Colonic mucosa (tissue), 4 donors: ENCODE measurements at regions not wholly inside any gene's neighbourhood (a gene's known extent, or its start where the extent isn't known, plus 50 kb on each side); places are given as distances from the start of the nearest gene placed in this dataset.

Experiments
- DNase-seq: peaks from one replicate; pipeline ENCODE4 v3.0.0-alpha.2; 2020
- H3K27ac ChIP-seq: fragments of 200-600 bp; one replicate; pipeline ENCODE4 v1.8.0; 2021
- H3K27me3 ChIP-seq: fragments of 200-600 bp; one replicate; pipeline ENCODE4 v1.8.0; 2021
- H3K36me3 ChIP-seq: fragments of 200-600 bp; one replicate; pipeline ENCODE4 v1.8.0; 2021
- H3K4me1 ChIP-seq: fragments of 200-600 bp; one replicate; pipeline ENCODE4 v1.8.0; 2021; ENCODE audit warnings: mild to moderate bottlenecking
- H3K4me3 ChIP-seq: fragments of 200-600 bp; one replicate; pipeline ENCODE4 v1.8.0; 2021
- H3K9ac ChIP-seq, 2 donors: one replicate each; pipeline ENCODE4 v1.7.0; 2013; ENCODE audit warnings: control low read depth in 2 of 2, low read depth in 2 of 2, low read length in 2 of 2
- H3K9me3 ChIP-seq: fragments of 200-600 bp; one replicate; pipeline ENCODE4 v1.8.0; 2021
- intact Hi-C: fragments of 100-400 bp; cut with DNase I; formaldehyde crosslinking; loops from one replicate; pipeline ENCODE4 v1.14.1; 2022
- TF ChIP-seq, protein P1 (sequence below): fragments of 200-600 bp; IDR thresholded peaks from one replicate; pipeline ENCODE4 v1.8.0; 2022; ENCODE audit warnings: antibody characterized with exemption, mild to moderate bottlenecking
- donor health status: healthy.
- donor health status: DM: no; HTN: no; CAD: no.
- donor health status: DM: no; HTN: no; CAD: no.

- TF ChIP-seq, protein P1, sequence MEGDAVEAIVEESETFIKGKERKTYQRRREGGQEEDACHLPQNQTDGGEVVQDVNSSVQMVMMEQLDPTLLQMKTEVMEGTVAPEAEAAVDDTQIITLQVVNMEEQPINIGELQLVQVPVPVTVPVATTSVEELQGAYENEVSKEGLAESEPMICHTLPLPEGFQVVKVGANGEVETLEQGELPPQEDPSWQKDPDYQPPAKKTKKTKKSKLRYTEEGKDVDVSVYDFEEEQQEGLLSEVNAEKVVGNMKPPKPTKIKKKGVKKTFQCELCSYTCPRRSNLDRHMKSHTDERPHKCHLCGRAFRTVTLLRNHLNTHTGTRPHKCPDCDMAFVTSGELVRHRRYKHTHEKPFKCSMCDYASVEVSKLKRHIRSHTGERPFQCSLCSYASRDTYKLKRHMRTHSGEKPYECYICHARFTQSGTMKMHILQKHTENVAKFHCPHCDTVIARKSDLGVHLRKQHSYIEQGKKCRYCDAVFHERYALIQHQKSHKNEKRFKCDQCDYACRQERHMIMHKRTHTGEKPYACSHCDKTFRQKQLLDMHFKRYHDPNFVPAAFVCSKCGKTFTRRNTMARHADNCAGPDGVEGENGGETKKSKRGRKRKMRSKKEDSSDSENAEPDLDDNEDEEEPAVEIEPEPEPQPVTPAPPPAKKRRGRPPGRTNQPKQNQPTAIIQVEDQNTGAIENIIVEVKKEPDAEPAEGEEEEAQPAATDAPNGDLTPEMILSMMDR: no peak
- H3K9ac ChIP-seq: no peak overlapping the region
- H3K27me3 ChIP-seq: no peaks in the 10 kb centered on the region
- no peaks in the 10 kb centered on the region for H3K4me1 ChIP-seq
- H3K9me3 ChIP-seq: no peaks in the 10 kb centered on the region
- H3K36me3 ChIP-seq: no peaks in the 10 kb centered on the region
- H3K27ac ChIP-seq: no peak overlapping the region
- H3K4me3 ChIP-seq: no peak overlapping the region
- intact Hi-C loops: no loop called here
- DNase-seq: no peak
Measured at GRCh38 chr14:80415636-80416035, 204.3 kb upstream of the DIO2 start.

- no peak for DNase-seq
- Histone ChIP-seq H3K27me3 (no peaks in the 10 kb centered on the region), H3K9me3 (no peaks in the 10 kb centered on the region), H3K4me3 (no peak overlapping the region), H3K36me3 (no peaks in the 10 kb centered on the region), H3K9ac (no peak overlapping the region), H3K4me1 (no peaks in the 10 kb centered on the region), H3K27ac (no peak overlapping the region)
- TF ChIP-seq, protein P1: no peak
- intact Hi-C loops: no loop called here
Measured at GRCh38 chr14:80414080-80414479, 202.8 kb upstream of the DIO2 start.

DNA sequence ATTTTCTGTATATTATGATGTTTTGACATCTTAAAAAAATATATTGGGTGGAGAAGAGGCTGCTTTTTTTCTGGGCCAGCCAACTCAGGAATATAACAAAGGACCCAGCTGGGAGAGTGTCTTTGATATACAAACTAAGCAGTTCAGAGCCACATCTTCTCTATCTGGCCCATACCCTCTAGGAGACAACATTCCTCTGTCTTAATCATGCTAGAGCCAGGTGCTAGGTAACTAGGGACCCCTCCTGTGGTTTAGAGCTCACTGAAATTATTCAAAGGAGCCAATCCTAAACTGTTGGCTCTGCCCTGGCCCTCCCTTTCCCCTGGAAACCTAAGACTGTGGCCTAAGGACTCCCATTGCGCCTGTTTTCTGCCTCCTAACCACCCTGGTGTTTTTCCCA is 193.1 kb upstream of the DIO2 start:
- H3K27me3 ChIP-seq: no peaks in the 10 kb centered on the region
- H3K9me3 ChIP-seq: no peaks in the 10 kb centered on the region
- no peak for DNase-seq
- H3K4me1 ChIP-seq: no peaks in the 10 kb centered on the region
- no peak overlapping the region for H3K9ac ChIP-seq
- H3K27ac ChIP-seq: no peak overlapping the region
- TF ChIP-seq, protein P1: no peak
- no peak overlapping the region for H3K4me3 ChIP-seq
- no peaks in the 10 kb centered on the region for H3K36me3 ChIP-seq
- intact Hi-C loops: no loop called here

GRCh38 chr14:80403036-80403435 is 191.7 kb upstream of the DIO2 start:
- TF ChIP-seq, protein P1: no peak
- no peak overlapping the region for H3K27ac ChIP-seq
- intact Hi-C loops: no loop called here

GRCh38 chr14:80395031-80395430 is 183.7 kb upstream of the DIO2 start:
- H3K27ac ChIP-seq: no peak overlapping the region
- no peak overlapping the region for H3K9ac ChIP-seq
- no peaks in the 10 kb centered on the region for H3K36me3 ChIP-seq
- no peaks in the 10 kb centered on the region for H3K9me3 ChIP-seq
- TF ChIP-seq, protein P1: no peak
- no peaks in the 10 kb centered on the region for H3K27me3 ChIP-seq
- no peaks in the 10 kb centered on the region for H3K4me1 ChIP-seq
- intact Hi-C loops: no loop called here
- H3K4me3 ChIP-seq: no peak overlapping the region
- no peak for DNase-seq

More at GRCh38 chr14:80403036-80403435, 191.7 kb upstream of the DIO2 start:
- Histone ChIP-seq H3K4me3 (no peak overlapping the region), H3K9me3 (no peaks in the 10 kb centered on the region), H3K4me1 (no peaks in the 10 kb centered on the region), H3K36me3 (no peaks in the 10 kb centered on the region), H3K27me3 (no peaks in the 10 kb centered on the region), H3K9ac (no peak overlapping the region)
- DNase-seq: no peak

DNA sequence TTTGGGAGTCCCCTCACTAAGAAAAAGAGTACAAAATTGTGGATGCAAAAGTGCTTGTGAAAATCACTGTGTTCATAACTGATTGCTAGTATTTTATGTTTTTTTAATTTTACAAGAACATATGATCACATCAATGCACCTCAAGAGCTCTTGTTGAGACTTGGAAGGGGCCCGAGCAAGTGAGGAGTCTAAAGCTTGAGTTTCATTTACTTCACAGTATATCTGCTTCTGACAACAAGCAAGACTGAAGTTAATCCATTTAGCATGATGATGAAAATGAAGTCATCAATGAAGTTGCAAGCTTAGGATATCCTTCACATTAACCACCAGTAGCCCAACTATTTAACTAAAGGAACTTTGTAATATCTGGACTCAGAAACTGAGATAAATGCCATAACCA is 182.5 kb upstream of the DIO2 start:
- H3K36me3 ChIP-seq: no peaks in the 10 kb centered on the region
- intact Hi-C loops: no loop called here
- TF ChIP-seq, protein P1: no peak

More for the DNA sequence above, 182.5 kb upstream of the DIO2 start:
- Histone ChIP-seq H3K4me3 (no peak overlapping the region), H3K27ac (no peak overlapping the region), H3K9me3 (no peaks in the 10 kb centered on the region), H3K4me1 (no peaks in the 10 kb centered on the region), H3K9ac (no peak overlapping the region), H3K27me3 (no peaks in the 10 kb centered on the region)
- no peak for DNase-seq
